Fibroblast of the aortic adventitia (primary cell): ENCODE measurements at regions not wholly inside any gene's neighbourhood (a gene's known extent, or its start where the extent isn't known, plus 50 kb on each side); places are given as distances from the start of the nearest gene placed in this dataset.

Experiments
- DNase-seq: peaks from one replicate; pipeline ENCODE4 v3.0.0-alpha.2; 2010; ENCODE audit warnings: low read depth
- H3K4me3 ChIP-seq: 2 replicates; pipeline ENCODE4 v1.5.1; 2011; ENCODE audit warnings: low read depth, mild to moderate bottlenecking, control low read depth, low read length, moderate library complexity
- CTCF ChIP-seq: IDR thresholded peaks from 2 replicates; pipeline ENCODE4 v1.5.1; 2011; ENCODE audit warnings: mild to moderate bottlenecking, low read length, control low read depth, inconsistent platforms; ENCODE audit not compliant: insufficient read depth

- peak; percentile 75 for DNase-seq
- TF ChIP-seq CTCF = peak; percentile 23
- no peak overlapping the region for H3K4me3 ChIP-seq
Observed at GRCh38 chr2:18750672-18751554, 161.5 kb upstream of the NT5C1B start.

DNA sequence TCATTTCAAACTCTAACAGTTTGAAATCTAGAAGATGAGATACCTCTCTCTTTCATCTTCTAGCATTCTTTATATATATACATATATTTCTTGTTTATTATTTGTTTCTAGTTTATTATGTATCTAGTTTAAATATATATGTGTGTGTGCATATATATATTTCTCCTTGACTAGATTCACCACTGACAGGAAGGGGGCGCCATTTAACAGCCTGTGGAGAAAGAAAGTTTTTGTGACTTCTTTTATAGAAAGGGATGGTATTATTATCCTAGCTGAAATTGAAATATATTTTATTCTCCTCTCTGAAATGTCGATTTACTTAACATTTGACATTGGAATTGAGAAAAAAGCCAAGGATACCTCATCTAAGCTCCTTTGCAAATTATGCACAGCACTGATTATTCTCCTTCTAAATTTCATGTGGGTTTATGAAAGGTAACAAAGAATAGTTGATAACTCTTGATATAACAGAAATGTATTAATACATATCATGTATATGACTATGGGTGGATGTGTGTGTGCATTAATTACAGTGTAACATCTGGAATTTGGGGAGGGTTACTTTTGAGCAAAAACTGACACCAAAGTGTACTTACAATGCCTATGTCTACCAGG is 160.7 kb upstream of the NT5C1B start:
- peak; percentile 85 for DNase-seq
- H3K4me3 ChIP-seq = no peak overlapping the region
- TF ChIP-seq CTCF = peak; percentile 83

GRCh38 chr2:18745431-18746272 is 156.3 kb upstream of the NT5C1B start:
- H3K4me3 ChIP-seq = no peak overlapping the region
- DNase-seq = no peak
- TF ChIP-seq CTCF = no peak

DNA sequence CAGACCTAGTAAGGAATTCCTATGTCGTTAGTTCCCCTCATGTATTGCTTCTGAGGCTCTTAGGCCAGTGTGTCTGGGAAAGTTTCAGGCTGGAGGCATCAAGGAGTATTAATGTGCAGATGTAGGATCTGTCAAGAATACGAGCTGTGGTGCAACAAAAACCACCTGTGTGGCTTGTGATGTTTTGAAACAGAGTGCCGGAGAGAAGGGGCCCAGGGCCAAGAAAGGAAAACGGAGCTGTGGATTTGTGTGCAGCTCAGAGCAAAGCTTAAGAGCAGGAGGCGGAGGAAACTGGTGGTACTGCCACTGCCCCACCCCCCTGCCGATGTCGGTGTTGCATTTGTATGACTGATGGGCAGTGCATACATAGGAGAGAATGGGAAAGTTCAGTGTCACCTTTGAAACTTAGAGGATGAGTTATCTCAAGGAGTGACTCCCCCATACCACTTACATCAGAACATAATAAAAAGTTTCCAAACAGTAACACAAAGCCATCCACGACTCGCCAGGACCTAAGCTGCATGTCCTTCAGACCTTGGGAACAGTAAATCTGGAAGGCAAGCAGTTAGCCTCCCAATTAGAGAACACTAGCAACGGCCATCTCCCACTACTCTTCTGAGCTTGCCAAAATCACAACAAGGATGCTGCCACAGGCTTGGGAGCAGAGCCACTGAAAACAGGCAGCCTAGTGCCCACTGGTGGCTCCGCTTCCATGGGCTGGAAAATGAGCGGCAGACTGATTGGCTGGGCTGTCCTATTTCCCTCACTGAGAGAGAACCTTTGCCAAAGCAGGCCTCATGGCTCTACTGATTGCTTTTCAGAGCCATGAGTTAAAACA is 152.7 kb upstream of the NT5C1B start:
- TF ChIP-seq CTCF = no peak
- DNase-seq = peak; percentile 62
- H3K4me3 ChIP-seq = no peak overlapping the region

DNA sequence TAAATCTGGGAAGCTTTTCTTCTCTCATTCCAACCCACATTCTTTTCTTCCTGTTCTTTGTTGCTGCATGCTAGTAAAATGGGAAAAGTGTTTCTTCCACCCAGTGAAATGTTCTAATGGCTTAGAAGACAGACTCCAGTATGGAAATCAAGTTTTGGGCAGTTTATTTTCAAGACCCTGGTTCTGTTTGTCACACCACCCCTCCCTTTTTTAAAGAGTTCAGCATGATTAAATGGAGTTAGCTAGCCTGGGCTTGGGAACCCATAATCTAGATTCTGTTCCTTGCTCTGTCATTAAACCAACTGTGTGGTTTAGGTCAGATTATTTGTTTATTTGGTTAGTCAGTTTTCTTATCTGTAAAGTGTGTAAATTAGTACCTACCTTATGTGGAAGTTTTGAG is 151.8 kb upstream of the NT5C1B start:
- no peak for DNase-seq
- H3K4me3 ChIP-seq = no peak overlapping the region
- no peak for TF ChIP-seq CTCF

GRCh38 chr2:18740474-18740881 is 151.1 kb upstream of the NT5C1B start:
- H3K4me3 ChIP-seq = no peak overlapping the region
- peak; percentile 97 for DNase-seq
- TF ChIP-seq CTCF = peak; percentile 1
